NOMO-1 treated with DMSO at 0.1 percent for 48 hours (cell line): ENCODE measurements at regions not wholly inside any gene's neighbourhood (a gene's known extent, or its start where the extent isn't known, plus 50 kb on each side); places are given as distances from the start of the nearest gene placed in this dataset.
A peak's percentile ranks its signal among the peaks of the same experiment; 100 is the strongest.
"Not testable (repeated sequence)": the region's sequence is repeated elsewhere in the genome, so short reads cannot be mapped to it uniquely, and the experiment has no call there.

Experiments
- DNase-seq: peaks from one replicate; lab custom pipeline; 2025; ENCODE audit not compliant: unreplicated experiment; lab: John Stamatoyannopoulos, UW

GRCh38 chr9:129458663-129459546 lies 162.0 kb downstream of the C9orf50 start:
- peak; percentile 79 for DNase-seq

- DNase-seq, result peak; percentile 60
These were observed 162.7 kb downstream of the C9orf50 start for GRCh38 chr9:129458155-129458661.

- no peak for DNase-seq
These were observed 163.5 kb downstream of the C9orf50 start for GRCh38 chr9:129457325-129457779.

GRCh38 chr9:129456549-129457324 lies 164.2 kb downstream of the C9orf50 start:
- no peak for DNase-seq

- DNase-seq, result no peak
These were observed 165.5 kb downstream of the C9orf50 start for GRCh38 chr9:129455151-129455995.

- DNase-seq, result no peak
These were observed 166.3 kb downstream of the C9orf50 start for GRCh38 chr9:129454467-129455067.

- no peak for DNase-seq
These were observed 167.2 kb downstream of the C9orf50 start for GRCh38 chr9:129453734-129454133.

DNA sequence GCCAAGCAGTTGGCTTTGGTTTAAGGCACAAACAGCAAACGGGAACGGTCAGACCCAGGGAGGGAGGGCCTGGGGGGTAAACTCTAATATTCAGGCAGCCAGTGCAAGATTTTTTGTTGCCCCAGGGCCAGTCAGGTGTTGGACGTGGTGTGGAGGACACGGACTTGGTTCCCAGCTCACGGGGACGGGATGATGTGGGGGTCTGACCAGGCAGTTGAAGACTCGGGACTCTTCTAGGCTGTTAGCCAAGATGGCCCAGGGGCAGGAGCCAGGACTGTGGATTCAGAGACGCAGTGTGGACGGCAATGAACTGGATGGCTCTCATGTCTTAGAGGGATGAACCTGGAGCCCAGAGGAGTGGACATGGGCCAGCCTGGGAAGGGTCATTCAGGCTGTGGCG lies 169.2 kb downstream of the C9orf50 start:
- DNase-seq, result no peak

GRCh38 chr9:129451089-129451656 lies 169.7 kb downstream of the C9orf50 start:
- DNase-seq, result no peak

DNA sequence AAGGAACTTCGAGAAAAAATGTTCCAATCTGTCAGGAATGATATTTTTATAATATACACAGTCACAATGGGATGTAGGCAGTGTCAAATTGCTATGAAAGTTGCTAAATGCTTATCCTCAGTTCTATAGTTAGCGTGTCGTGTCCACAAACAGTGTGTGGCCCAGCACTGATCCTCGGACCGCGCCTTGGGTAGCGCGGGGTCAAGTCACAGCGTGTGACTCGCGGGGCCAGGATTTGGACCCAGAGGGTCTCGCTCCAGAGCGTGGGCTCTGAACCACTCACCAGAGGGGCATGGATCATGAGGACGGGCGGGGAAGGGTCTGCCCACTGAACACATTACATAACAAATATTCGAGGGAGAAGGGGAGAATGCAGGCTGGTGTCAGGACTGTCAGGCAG lies 171.8 kb downstream of the C9orf50 start:
- DNase-seq, result no peak

GRCh38 chr9:129446828-129447550 lies 173.9 kb downstream of the C9orf50 start:
- no peak for DNase-seq

DNA sequence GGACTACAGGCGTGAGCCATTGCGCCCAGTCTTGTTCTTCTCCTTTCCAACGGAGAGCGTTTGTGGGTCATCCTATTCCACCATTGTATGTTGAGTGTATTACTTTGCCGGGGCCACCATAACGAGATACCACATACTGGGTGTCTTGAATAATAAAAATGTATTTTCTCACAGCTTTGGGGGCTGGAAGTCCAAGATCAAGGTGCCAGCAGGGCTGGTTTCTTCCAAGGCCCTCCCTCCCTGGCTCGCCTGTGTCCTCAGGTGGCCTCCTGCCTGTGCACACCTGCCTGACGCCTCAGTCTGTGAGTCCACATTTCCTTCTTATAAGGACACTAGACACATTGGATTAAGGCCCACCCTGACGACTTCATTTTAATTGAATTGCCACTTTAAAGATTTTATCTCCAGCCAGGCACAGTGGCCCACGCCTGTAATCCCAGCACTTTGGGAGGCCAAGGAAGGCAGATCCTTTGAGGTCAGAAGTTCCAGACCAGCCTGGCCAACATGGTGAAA lies 175.1 kb downstream of the C9orf50 start:
- no peak for DNase-seq

GRCh38 chr9:129443515-129444164 lies 177.3 kb downstream of the C9orf50 start:
- DNase-seq, result not testable (repeated sequence)

GRCh38 chr9:129442803-129443511 lies 177.9 kb downstream of the C9orf50 start:
- no peak for DNase-seq

DNA sequence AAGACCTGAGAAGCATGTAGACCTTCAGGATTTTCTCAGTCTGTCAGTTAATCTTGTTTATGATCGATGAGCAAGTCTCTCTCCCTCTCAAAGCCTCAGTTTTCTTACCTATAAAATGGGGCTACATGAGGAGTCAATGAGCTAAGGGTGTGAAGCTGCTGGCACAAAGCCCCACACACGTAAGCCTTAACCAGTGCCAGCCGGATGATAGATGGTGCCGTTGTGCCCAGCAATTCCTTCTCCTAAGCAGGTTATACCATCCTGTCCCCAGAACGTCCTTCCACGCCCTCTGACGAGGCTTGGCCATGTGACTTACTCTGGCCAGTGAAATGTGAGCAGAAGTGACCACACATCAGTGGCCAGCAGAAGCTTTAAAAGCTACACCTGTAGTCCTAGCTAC lies 179.0 kb downstream of the C9orf50 start:
- DNase-seq, result no peak

- no peak for DNase-seq
These were observed 180.3 kb downstream of the C9orf50 start for GRCh38 chr9:129440435-129441186.

- no peak for DNase-seq
These were observed 181.7 kb downstream of the C9orf50 start for GRCh38 chr9:129439242-129439641.
